IMR-90 (cell line): ENCODE measurements at regions not wholly inside any gene's neighbourhood (a gene's known extent, or its start where the extent isn't known, plus 50 kb on each side); places are given as distances from the start of the nearest gene placed in this dataset.

Experiments
- ATAC-seq: fragments of 200-7000 bp; cut with Tn5 transposase; 2 replicates; pipeline ENCODE4 v1.9.1; 2020; ENCODE audit warnings: low read depth, mild to moderate bottlenecking, moderate library complexity
- BruUV-seq: library from RNA; stranded (reverse); fragments of 400-500 nt; replicated peaks from 2 replicates; lab custom pipeline; 2021; lab: Mats Ljungman, UMichigan
- CTCF ChIA-PET: fragments of 300-600 bp; formaldehyde crosslinking; extraction: SDS; loops from one replicate; lab custom pipeline; 2021; ENCODE audit warnings: antibody characterized with exemption; lab: Yijun Ruan, JAX
- POLR2A ChIA-PET: fragments of 300-600 bp; sonication (Branson Sonifier 250); formaldehyde crosslinking; loops from one replicate; lab custom pipeline; 2022; ENCODE audit warnings: antibody characterized with exemption; ENCODE audit not compliant: unreplicated experiment; lab: Charles Lee
- DNase-seq: peaks from one replicate; pipeline ENCODE4 v3.0.0; 2013
- H2AFZ ChIP-seq: replicated peaks from 2 replicates; pipeline ENCODE3; 2013; ENCODE audit warnings: low read length, mild to moderate bottlenecking; ENCODE audit not compliant: poor library complexity
- H2AK5ac ChIP-seq: 2 replicates; pipeline ENCODE4 v1.6.1; 2013; ENCODE audit warnings: low read depth, low read length, inconsistent platforms
- H2AK9ac ChIP-seq: replicated peaks from 2 replicates; pipeline ENCODE3; 2013; ENCODE audit warnings: mild to moderate bottlenecking, low read depth, low read length, moderate library complexity; ENCODE audit not compliant: poor library complexity
- H2BK120ac ChIP-seq: 2 replicates; pipeline ENCODE4 v1.6.1; 2013; ENCODE audit warnings: low read depth, low read length, inconsistent platforms
- H2BK15ac ChIP-seq: 3 replicates; pipeline ENCODE4 v1.6.1; 2013; ENCODE audit warnings: low read depth, low read length, inconsistent platforms
- H2BK20ac ChIP-seq: 2 replicates; pipeline ENCODE4 v1.6.1; 2013; ENCODE audit warnings: low read depth, mild to moderate bottlenecking, inconsistent platforms, low read length, moderate library complexity
- H2BK5ac ChIP-seq: 2 replicates; pipeline ENCODE4 v1.6.1; 2013; ENCODE audit warnings: mild to moderate bottlenecking, low read depth, low read length, inconsistent platforms; ENCODE audit not compliant: poor library complexity, severe bottlenecking
- H3K14ac ChIP-seq: replicated peaks from 2 replicates; pipeline ENCODE4 v1.6.1; 2013; ENCODE audit warnings: low read depth, low read length, inconsistent platforms
- H3K18ac ChIP-seq: 2 replicates; pipeline ENCODE4 v1.6.1; 2013; ENCODE audit warnings: low read depth, low read length, control low read depth
- H3K23ac ChIP-seq: 2 replicates; pipeline ENCODE4 v1.6.1; 2013; ENCODE audit warnings: low read depth, low read length, inconsistent platforms
- H3K27ac ChIP-seq: 2 replicates; pipeline ENCODE4 v1.5.1; 2013; ENCODE audit warnings: mild to moderate bottlenecking, control low read depth, low read length; ENCODE audit not compliant: insufficient read depth
- H3K27me3 ChIP-seq: 2 replicates; pipeline ENCODE4 v1.6.1; 2013; ENCODE audit warnings: low read length; ENCODE audit not compliant: control insufficient read depth, insufficient read depth
- H3K36me3 ChIP-seq: 2 replicates; pipeline ENCODE4 v1.6.1; 2013; ENCODE audit warnings: low read length, mixed read lengths; ENCODE audit not compliant: control insufficient read depth, insufficient read depth
- H3K4ac ChIP-seq: 2 replicates; pipeline ENCODE4 v1.6.1; 2013; ENCODE audit warnings: low read depth, low read length, inconsistent platforms
- H3K4me1 ChIP-seq: 2 replicates; pipeline ENCODE4 v1.6.1; 2013; ENCODE audit warnings: low read length, mixed read lengths; ENCODE audit not compliant: control insufficient read depth, insufficient read depth
- H3K4me2 ChIP-seq: 2 replicates; pipeline ENCODE4 v1.6.1; 2013; ENCODE audit warnings: low read depth, mild to moderate bottlenecking, control low read depth, low read length, moderate library complexity
- H3K4me3 ChIP-seq: 2 replicates; pipeline ENCODE4 v1.5.1; 2013; ENCODE audit warnings: low read depth, mild to moderate bottlenecking, control low read depth, low read length, moderate library complexity; ENCODE audit not compliant: insufficient read depth
- H3K56ac ChIP-seq: 2 replicates; pipeline ENCODE4 v1.6.1; 2013; ENCODE audit warnings: low read length, inconsistent platforms; ENCODE audit not compliant: insufficient read depth; ENCODE audit errors: extremely low read depth
- H3K79me1 ChIP-seq, 2 experiments: 2 replicates each; pipeline ENCODE4 v1.6.1; 2013; ENCODE audit warnings: low read length in 2 of 2, inconsistent platforms in 1 of 2, low read depth in 1 of 2
- H3K9ac ChIP-seq: 2 replicates; pipeline ENCODE4 v1.6.1; 2013; ENCODE audit warnings: low read depth, low read length, control low read depth
- H3K9me1 ChIP-seq: 2 replicates; pipeline ENCODE4 v1.6.1; 2013; ENCODE audit warnings: low read length, inconsistent platforms; ENCODE audit not compliant: insufficient read depth
- H3K9me3 ChIP-seq: 2 replicates; pipeline ENCODE4 v1.6.1; 2013; ENCODE audit warnings: low read length; ENCODE audit not compliant: control insufficient read depth, insufficient read depth
- H4K20me1 ChIP-seq: 2 replicates; pipeline ENCODE4 v1.6.1; 2013; ENCODE audit warnings: low read length, inconsistent platforms; ENCODE audit not compliant: insufficient read depth
- H4K5ac ChIP-seq: 2 replicates; pipeline ENCODE4 v1.6.1; 2013; ENCODE audit warnings: mild to moderate bottlenecking, low read depth, low read length, control low read depth
- H4K8ac ChIP-seq, 2 experiments: 2 replicates each; pipeline ENCODE4 v1.6.1; 2013; ENCODE audit warnings: low read depth in 2 of 2, low read length in 2 of 2, control low read depth in 1 of 2, inconsistent platforms in 1 of 2
- H4K91ac ChIP-seq: 2 replicates; pipeline ENCODE4 v1.6.1; 2013; ENCODE audit warnings: low read depth, low read length, inconsistent platforms; ENCODE audit not compliant: insufficient read depth
- FOS ChIP-seq: fragments of 150-350 bp; IDR thresholded peaks from 2 replicates; pipeline ENCODE4 v1.6.1; 2016; ENCODE audit warnings: low read depth, low read length
- MXI1 ChIP-seq: IDR thresholded peaks from 2 replicates; pipeline ENCODE4 v1.6.1; 2012; ENCODE audit warnings: low read depth, mild to moderate bottlenecking, low read length, moderate library complexity, borderline replicate concordance
- NFE2L2 ChIP-seq: fragments of 150-350 bp; IDR thresholded peaks from 2 replicates; pipeline ENCODE4 v1.6.1; 2016; ENCODE audit warnings: low read depth, mild to moderate bottlenecking, low read length
- RAD21 ChIP-seq: IDR thresholded peaks from 2 replicates; pipeline ENCODE4 v1.6.1; 2012; ENCODE audit warnings: low read length, improper control_type of control experiment
- WGBS, 2 experiments: methylation state at CpG; one replicate each; pipeline versions ENCODE4 v1.1.5 to v1.1.7; 2013; ENCODE audit warnings: missing lambda C conversion rate in 2 of 2; ENCODE audit not compliant: insufficient read length in 1 of 2; ENCODE audit errors: extremely low coverage in 2 of 2; 5-methylcytosine and 5-hydroxymethylcytosine counted together
- dilution Hi-C: fragments of 300-500 bp; cut with HindIII; formaldehyde crosslinking; loops from one replicate; pipeline ENCODE4 v1.14.3; 2018; ENCODE audit warnings: low sequenced_read_pairs; ENCODE audit not compliant: unreplicated experiment
- in situ Hi-C: fragments of 300-500 bp; cut with MboI; formaldehyde crosslinking; loops from 3 replicates; pipeline ENCODE4 v1.14.3; 2019; ENCODE audit warnings: low sequenced_read_pairs, inconsistent platforms, mixed read lengths
- intact Hi-C: fragments of 100-400 bp; cut with micrococcal nuclease; formaldehyde crosslinking; loops from 2 replicates; pipeline ENCODE4 v1.10.0; 2022
- TF ChIP-seq, protein P1 (sequence below): fragments of 150-350 bp; IDR thresholded peaks from 2 replicates; pipeline ENCODE4 v1.6.1; 2017; ENCODE audit warnings: mild to moderate bottlenecking, antibody characterized with exemption, low read length, low read depth

DNA sequence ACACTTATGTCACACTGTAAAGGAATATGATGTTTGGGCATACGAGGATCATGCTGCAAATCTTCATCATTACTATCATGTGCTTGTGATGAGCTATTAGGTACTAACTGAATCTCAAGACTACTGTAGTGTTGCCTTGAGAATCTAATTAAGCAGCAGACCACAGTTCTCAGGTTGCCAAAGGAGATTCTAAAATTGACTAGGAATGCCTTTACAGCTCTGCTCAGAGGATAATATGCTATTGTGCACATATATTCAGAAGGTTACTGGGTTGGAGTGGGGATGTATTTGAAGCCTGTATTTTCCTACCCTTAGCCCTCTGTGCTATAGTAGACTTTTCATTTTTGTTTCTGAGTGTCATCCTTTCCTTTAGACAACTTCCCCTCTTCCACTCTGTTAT is 175.1 kb downstream of the CDH19 start:
- H2BK20ac ChIP-seq = no peak overlapping the region
- H3K4ac ChIP-seq = no peak overlapping the region
- intact Hi-C loops (no loop called here), dilution Hi-C loops (no loop called here), in situ Hi-C loops (no loop called here)
- TF ChIP-seq, protein P1, sequence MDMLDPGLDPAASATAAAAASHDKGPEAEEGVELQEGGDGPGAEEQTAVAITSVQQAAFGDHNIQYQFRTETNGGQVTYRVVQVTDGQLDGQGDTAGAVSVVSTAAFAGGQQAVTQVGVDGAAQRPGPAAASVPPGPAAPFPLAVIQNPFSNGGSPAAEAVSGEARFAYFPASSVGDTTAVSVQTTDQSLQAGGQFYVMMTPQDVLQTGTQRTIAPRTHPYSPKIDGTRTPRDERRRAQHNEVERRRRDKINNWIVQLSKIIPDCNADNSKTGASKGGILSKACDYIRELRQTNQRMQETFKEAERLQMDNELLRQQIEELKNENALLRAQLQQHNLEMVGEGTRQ = no peak
- no peak for TF ChIP-seq FOS
- TF ChIP-seq RAD21 = no peak
- no peak for TF ChIP-seq MXI1
- no peak for TF ChIP-seq NFE2L2
- H3K23ac ChIP-seq = no peak overlapping the region
- H3K9me3 ChIP-seq = peaks cover 2% of the 10 kb centered on the region; the same call in 1 of the 2 replicates
- H4K5ac ChIP-seq = no peak overlapping the region
- H3K4me3 ChIP-seq = no peak overlapping the region
- no peak overlapping the region for H3K14ac ChIP-seq
- no peak overlapping the region for H3K18ac ChIP-seq
- no peak overlapping the region for H4K8ac ChIP-seq
- H3K27ac ChIP-seq = no peak overlapping the region
- H3K4me1 ChIP-seq = no peaks in the 10 kb centered on the region
- POLR2A ChIA-PET = no interaction called here
- no CpG with 5 or more reads among the region's 1 CpG for WGBS, 2 experiments
- no peaks in the 10 kb centered on the region for H4K20me1 ChIP-seq
- BruUV-seq = no TSS peak
- no peak overlapping the region for H2BK15ac ChIP-seq
- no peaks in the 10 kb centered on the region for H3K27me3 ChIP-seq
- no peak overlapping the region for H3K4me2 ChIP-seq
- no peak overlapping the region for H3K56ac ChIP-seq
- no peak overlapping the region for H2AFZ ChIP-seq
- H3K9me1 ChIP-seq = no peaks in the 10 kb centered on the region
- H3K9ac ChIP-seq = no peak overlapping the region
- no peak overlapping the region for H2AK9ac ChIP-seq
- no peak overlapping the region for H2BK5ac ChIP-seq
- no peaks in the 10 kb centered on the region for H3K36me3 ChIP-seq
- CTCF ChIA-PET = no interaction called here
- DNase-seq = no peak
- no peak overlapping the region for H2BK120ac ChIP-seq
- ATAC-seq = no peak
- H4K91ac ChIP-seq = no peak overlapping the region
- H3K79me1 ChIP-seq = no peaks in the 10 kb centered on the region
- H2AK5ac ChIP-seq = no peak overlapping the region
